Spleen (tissue), 11 donors: ENCODE measurements at regions not wholly inside any gene's neighbourhood (a gene's known extent, or its start where the extent isn't known, plus 50 kb on each side); places are given as distances from the start of the nearest gene placed in this dataset.

ENCODE experiments used
- DNase-seq: peaks from one replicate; pipeline ENCODE4 v3.0.0-alpha.2; 2020
- H3K27ac ChIP-seq, 8 donors: fragments of 200-600 bp; sonication (generic) in 7 of 8; 1 replicate in 4 of 8; 2 replicates in 4 of 8; pipeline versions ENCODE4 v1.5.0 to v1.8.0; 2016 to 2021; ENCODE audit warnings: inconsistent platforms in 4 of 8, mild to moderate bottlenecking in 4 of 8, moderate library complexity in 1 of 8
- H3K27me3 ChIP-seq, 7 donors: fragments of 200-600 bp; sonication (generic) in 6 of 7; replicated peaks in 1 of 7; 1 replicate in 4 of 7; 2 replicates in 3 of 7; pipeline versions ENCODE4 v1.5.0 to v1.8.0; 2016 to 2021; ENCODE audit warnings: inconsistent platforms in 3 of 7, mild to moderate bottlenecking in 1 of 7
- H3K36me3 ChIP-seq, 6 donors: fragments of 200-600 bp; sonication (generic) in 5 of 6; 1 replicate in 4 of 6; 2 replicates in 2 of 6; pipeline versions ENCODE4 v1.5.0 to v1.8.0; 2016 to 2021; ENCODE audit warnings: inconsistent platforms in 2 of 6
- H3K4me1 ChIP-seq, 6 donors: fragments of 200-600 bp; sonication (generic) in 5 of 6; 1 replicate in 3 of 6; 2 replicates in 3 of 6; pipeline versions ENCODE4 v1.5.0 to v1.8.0; 2016 to 2021; ENCODE audit warnings: inconsistent platforms in 3 of 6
- H3K4me3 ChIP-seq, 8 donors: fragments of 200-600 bp; sonication (generic) in 7 of 8; 1 replicate in 4 of 8; 2 replicates in 4 of 8; pipeline versions ENCODE4 v1.5.0 to v1.8.0; 2016 to 2021; ENCODE audit warnings: inconsistent platforms in 4 of 8, mild to moderate bottlenecking in 4 of 8, moderate library complexity in 2 of 8
- H3K9me3 ChIP-seq, 8 donors: fragments of 200-600 bp; sonication (generic) in 7 of 8; 1 replicate in 4 of 8; 2 replicates in 4 of 8; pipeline versions ENCODE4 v1.5.0 to v1.8.0; 2016 to 2021; ENCODE audit warnings: inconsistent platforms in 4 of 8
- CTCF ChIP-seq, 11 experiments: fragments of 200-600 bp in 7 of 11; fragments of 450-650 bp in 4 of 11; sonication (generic) in 4 of 11; IDR thresholded peaks in 8 of 11; conservative IDR thresholded peaks in 3 of 11; 1 replicate in 7 of 11; 2 replicates in 4 of 11; pipeline versions ENCODE4 v1.4.0 to v1.8.0; 2016 to 2021; ENCODE audit warnings: antibody characterized with exemption in 11 of 11, inconsistent platforms in 4 of 11, mild to moderate bottlenecking in 1 of 11
- POLR2A ChIP-seq, 3 donors: fragments of 450-650 bp; IDR thresholded peaks; one replicate each; pipeline ENCODE4 v1.5.1; 2017; ENCODE audit warnings: antibody characterized with exemption in 3 of 3, mild to moderate bottlenecking in 1 of 3
- POLR2AphosphoS5 ChIP-seq, 3 donors: sonication (generic); formaldehyde crosslinking; IDR thresholded peaks; one replicate each; pipeline ENCODE4 v1.5.1; 2017; ENCODE audit warnings: antibody characterized with exemption in 3 of 3
- WGBS, 5 donors: extraction: QIAGEN DNeasy Blood & Tissue Kit in 3 of 5; methylation state at CpG; one replicate each; pipeline versions ENCODE4 v1.1.5 to v1.1.7; 2013 to 2018; 5-methylcytosine and 5-hydroxymethylcytosine counted together
- intact Hi-C: fragments of 100-400 bp; cut with DNase I; formaldehyde crosslinking; loops from one replicate; pipeline ENCODE4 v1.15.0; 2023; ENCODE audit warnings: low total_unique reads
- donor health status: healthy with polysubstance abuse.
- donor health status: DM: no; HTN: no; CAD: no; lungs with moderate emphysema.
- donor health status: DM: no; HTN: no; CAD: no.
- donor health status: Bipolar disorder and iron deficiency.
- donor health status: healthy.
- donor health status: DM: no; HTN: no; CAD: no.
- donor health status: DM: yes; HTN: yes; CAD: no.

GRCh38 chr5:39559923-39560322 is 135.1 kb upstream of the DAB2 start:
- 84 to 97% (median 91%) methylated on average over 2 of the region's 2 CpGs for WGBS, 5 donors
- intact Hi-C loops, result no loop called here

GRCh38 chr5:39558541-39558940 is 133.8 kb upstream of the DAB2 start:
- Histone ChIP-seq H3K27me3 (peaks cover 0 to 9% (median 0%) of the 10 kb centered on the region in 7 donors), H3K4me1 (no peaks in the 10 kb centered on the region), H3K36me3 (no peaks in the 10 kb centered on the region), H3K27ac (no peak overlapping the region), H3K9me3 (no peaks in the 10 kb centered on the region), H3K4me3 (no peak overlapping the region)
- WGBS, 5 donors, result 50 to 85% (median 62%) methylated on average over 3 of the region's 3 CpGs
- TF ChIP-seq CTCF (IDR thresholded peaks at IDR 0.05 in 8 of 11, conservative IDR thresholded peaks at IDR 0.05 in 3 of 11) (no peak), POLR2A (IDR thresholded peaks at IDR 0.05) (no peak), POLR2AphosphoS5 (IDR thresholded peaks at IDR 0.05) (no peak)
- no peak for DNase-seq
- intact Hi-C loops, result no loop called here

More at GRCh38 chr5:39559923-39560322, 135.1 kb upstream of the DAB2 start:
- no peaks in the 10 kb centered on the region for H3K4me1 ChIP-seq
- no peaks in the 10 kb centered on the region for H3K9me3 ChIP-seq
- no peak for DNase-seq
- no peak overlapping the region for H3K27ac ChIP-seq
- H3K4me3 ChIP-seq, result no peak overlapping the region
- no peak for TF ChIP-seq POLR2A (IDR thresholded peaks at IDR 0.05)
- no peak for TF ChIP-seq CTCF (IDR thresholded peaks at IDR 0.05 in 8 of 11, conservative IDR thresholded peaks at IDR 0.05 in 3 of 11)
- no peak for TF ChIP-seq POLR2AphosphoS5 (IDR thresholded peaks at IDR 0.05)
- H3K27me3 ChIP-seq, result peaks cover 0 to 9% (median 0%) of the 10 kb centered on the region in 7 donors
- no peaks in the 10 kb centered on the region for H3K36me3 ChIP-seq

- H3K4me1 ChIP-seq, result no peaks in the 10 kb centered on the region
- no peak overlapping the region for H3K4me3 ChIP-seq
- H3K9me3 ChIP-seq, result no peaks in the 10 kb centered on the region
- no peaks in the 10 kb centered on the region for H3K36me3 ChIP-seq
- TF ChIP-seq CTCF (IDR thresholded peaks at IDR 0.05 in 8 of 11, conservative IDR thresholded peaks at IDR 0.05 in 3 of 11) (no peak), POLR2AphosphoS5 (IDR thresholded peaks at IDR 0.05) (no peak), POLR2A (IDR thresholded peaks at IDR 0.05) (no peak)
- intact Hi-C loops, result no loop called here
- peak overlapping the region in 1 of 8 donors; percentile 33 for H3K27ac ChIP-seq
- WGBS, 5 donors, result 50 to 68% (median 52%) methylated on average over 4 of the region's 4 CpGs
- peaks cover 0 to 6% (median 0%) of the 10 kb centered on the region in 7 donors for H3K27me3 ChIP-seq
- no peak for DNase-seq
These were observed 131.0 kb upstream of the DAB2 start for GRCh38 chr5:39555788-39556187.

- WGBS, 5 donors, result 3 to 4% (median 4%) methylated on average over 9 of the region's 9 CpGs
- no peak overlapping the region for H3K27ac ChIP-seq
- H3K27me3 ChIP-seq, result no peaks in the 10 kb centered on the region
- peaks cover 3 to 32% (median 17%) of the 10 kb centered on the region in 6 donors for H3K4me1 ChIP-seq
- intact Hi-C loops, result loop anchor here (5.0 kb wide), 1 partner anchor 170 kb away; no protein-coding TSS in a partner anchor
- TF ChIP-seq POLR2A (IDR thresholded peaks at IDR 0.05), result no peak
- TF ChIP-seq POLR2AphosphoS5 (IDR thresholded peaks at IDR 0.05), result no peak
- TF ChIP-seq CTCF (IDR thresholded peaks at IDR 0.05 in 8 of 11, conservative IDR thresholded peaks at IDR 0.05 in 3 of 11), result peak in 10 of 11 experiments; percentile 39 to 84 (median 73)
- no peak for DNase-seq
- H3K9me3 ChIP-seq, result no peaks in the 10 kb centered on the region
- H3K36me3 ChIP-seq, result no peaks in the 10 kb centered on the region
- H3K4me3 ChIP-seq, result peak overlapping the region in 1 of 8 donors; percentile 13
These were observed 122.9 kb upstream of the DAB2 start for GRCh38 chr5:39547553-39548154.
